HG02885 (cell line): ENCODE measurements at regions not wholly inside any gene's neighbourhood (a gene's known extent, or its start where the extent isn't known, plus 50 kb on each side); places are given as distances from the start of the nearest gene placed in this dataset.
"Not testable (repeated sequence)": the region's sequence is repeated elsewhere in the genome, so short reads cannot be mapped to it uniquely, and the experiment has no call there.

ENCODE experiments used
- ATAC-seq: cut with Tn5 transposase; IDR thresholded peaks from one replicate; pipeline ENCODE4 v1.9.1; 2021; ENCODE audit warnings: mild to moderate bottlenecking; ENCODE audit not compliant: unreplicated experiment, poor library complexity

DNA sequence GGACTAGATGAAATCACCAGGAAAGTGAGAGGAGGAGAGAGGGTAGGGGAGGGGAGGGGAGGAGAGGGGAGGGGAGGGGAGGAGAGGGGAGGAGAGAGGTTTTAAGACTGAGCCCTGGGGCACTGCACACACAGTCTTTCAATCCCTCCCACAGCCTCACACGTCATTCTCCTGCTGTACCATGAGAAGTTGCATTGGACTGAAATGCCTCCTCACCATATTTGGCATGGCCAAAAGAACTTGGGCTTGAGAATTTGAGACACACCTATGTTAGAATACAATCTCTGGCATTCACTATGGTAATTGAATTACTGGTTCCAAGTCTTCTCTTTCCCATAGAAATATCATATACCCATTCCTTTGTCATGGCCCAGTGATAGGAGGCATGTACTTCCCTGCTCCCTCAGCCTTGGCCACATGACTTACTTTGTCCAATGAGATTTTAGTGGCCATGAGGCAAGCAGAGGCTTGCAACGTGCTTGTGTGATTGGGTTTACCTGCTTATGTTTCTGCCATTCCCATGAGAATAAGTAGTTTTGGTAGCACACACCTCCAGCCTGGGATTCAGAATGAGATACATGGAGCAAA lies 133.3 kb upstream of the SMARCA2 start:
- ATAC-seq, result no peak

DNA sequence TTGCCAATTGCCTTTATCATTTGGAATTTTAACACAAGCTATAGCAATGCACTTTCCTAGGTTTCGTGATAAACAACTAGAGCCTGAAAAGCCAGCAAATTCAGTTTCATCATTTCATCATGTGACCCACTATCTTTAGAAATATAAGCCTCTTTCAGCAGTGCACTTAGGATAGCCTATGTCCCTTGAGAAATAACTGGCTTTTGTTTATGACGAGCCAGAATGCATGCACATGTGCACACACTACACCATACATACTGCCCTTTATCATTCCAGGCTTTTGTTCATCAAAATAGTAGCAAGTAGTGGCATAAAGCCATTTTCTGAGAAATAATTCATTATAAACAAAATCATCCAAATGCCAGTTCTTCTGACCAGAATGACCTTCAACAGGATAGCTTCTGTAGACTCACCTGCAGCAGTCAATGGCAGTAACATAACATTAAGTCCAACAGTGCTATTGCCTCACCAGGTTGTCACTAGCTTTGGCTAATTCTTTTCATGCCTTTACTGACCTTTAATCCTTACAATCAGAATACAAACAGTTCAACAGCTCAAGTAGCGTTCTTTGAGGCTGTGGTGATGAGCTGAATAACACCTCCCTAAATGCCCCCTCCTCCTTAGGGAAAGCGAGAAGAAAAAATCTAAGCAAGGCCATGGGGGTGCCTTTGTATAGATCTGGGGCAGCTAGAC lies 132.3 kb upstream of the SMARCA2 start:
- no peak for ATAC-seq

DNA sequence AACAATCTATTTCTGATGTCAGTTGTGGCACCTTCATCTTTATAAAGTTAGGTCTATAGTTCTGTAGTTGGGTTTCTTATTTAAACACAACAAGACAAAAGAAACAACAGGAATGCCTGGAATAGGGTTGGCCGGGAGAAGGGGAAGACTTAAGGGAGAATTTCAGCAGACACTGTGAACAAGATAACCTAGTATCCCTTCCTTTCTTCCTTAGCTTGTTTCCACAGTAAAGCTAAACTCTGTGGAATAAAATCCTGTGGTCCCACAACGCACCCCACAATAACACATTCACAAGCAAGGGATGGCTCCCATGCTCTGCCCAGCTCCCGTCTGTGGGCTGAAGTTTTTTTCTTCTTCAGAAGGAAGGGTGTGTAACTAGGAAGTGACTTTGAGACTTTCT lies 124.9 kb upstream of the SMARCA2 start:
- no peak for ATAC-seq

DNA sequence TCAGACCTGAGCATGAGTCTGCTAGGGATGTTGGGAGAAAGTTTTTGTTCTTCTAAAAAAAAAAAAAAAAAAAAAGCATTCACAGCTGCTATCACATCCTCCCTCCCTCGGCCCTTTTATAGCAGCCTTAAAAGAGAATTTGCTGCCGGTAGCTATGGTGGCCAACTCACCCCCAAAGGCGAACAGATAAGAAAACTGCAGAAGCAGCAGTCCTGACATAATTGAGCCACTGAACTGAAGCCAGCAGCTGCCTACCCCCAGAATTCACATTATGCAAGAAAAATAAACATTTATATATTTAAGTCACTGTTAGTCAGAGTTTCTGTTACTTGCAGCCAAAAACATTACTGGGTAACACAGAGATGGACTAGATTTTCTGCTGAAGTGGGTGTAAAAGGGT lies 124.3 kb upstream of the SMARCA2 start:
- ATAC-seq, result no peak

DNA sequence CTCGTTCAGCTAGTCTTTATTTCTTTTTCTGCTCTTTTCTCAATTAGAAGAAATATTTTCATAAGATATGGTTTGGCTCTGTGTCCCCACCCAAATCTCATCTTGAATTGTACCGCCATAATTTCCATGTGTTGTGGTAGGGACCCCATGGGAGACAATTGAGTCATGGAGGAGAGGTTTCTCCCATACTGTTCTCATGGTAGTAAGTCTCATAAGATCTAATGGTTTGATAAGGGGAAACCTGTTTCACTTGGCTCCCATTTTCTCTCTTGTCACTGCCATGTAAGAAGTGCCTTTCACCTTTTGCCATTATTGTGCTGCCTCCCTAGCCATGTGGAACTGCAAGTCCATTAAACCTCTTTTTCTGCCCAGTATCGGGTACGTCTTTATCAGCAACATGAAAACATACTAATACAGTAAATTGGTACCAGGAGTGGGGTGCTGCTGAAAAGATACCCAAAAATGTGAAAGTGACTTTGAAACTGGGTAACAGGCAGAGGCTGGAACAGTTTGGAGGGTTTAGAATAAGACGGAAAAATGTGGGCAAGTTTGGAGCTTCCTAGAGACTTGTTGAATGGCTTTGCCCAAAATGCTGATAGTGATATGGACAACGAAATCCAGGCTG lies 112.0 kb upstream of the SMARCA2 start:
- not testable (repeated sequence) for ATAC-seq

DNA sequence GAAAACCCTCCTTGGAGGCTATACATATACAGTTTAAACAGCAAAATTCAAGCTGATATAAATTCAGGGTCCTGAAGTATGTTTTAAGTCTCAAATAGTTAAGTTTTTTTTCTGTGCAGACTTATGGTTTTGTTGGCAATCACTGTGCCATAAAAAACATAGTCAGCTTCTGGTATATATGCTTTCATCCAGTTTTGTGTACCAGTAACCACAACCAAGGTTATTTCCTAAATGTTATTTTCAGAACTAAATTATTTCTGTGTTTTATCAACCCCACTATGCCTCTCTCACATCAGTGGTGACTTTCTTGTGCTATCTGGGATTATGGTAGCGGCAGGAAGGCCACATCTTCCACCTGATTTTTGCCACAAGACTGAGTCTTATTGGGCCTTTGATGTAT lies 107.7 kb upstream of the SMARCA2 start:
- ATAC-seq, result no peak

DNA sequence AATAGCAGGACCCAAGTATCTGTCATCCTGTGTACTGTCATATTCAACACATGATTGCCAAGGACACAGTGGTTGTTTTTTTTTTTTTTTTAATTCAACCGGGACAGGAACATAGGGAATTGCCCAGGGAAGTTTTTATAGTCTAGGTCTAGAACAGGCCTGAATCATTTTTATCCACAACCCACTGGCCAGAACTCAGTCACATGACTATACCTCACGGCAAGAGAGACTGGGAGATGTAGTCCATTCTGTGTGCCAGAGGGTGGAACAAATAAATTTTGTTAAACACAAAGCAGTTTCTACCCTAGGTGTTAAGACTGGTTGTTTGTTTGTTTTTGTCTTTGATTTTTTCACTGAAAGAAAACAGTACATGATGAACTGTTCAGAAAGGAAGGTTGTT lies 105.8 kb upstream of the SMARCA2 start:
- ATAC-seq, result no peak

DNA sequence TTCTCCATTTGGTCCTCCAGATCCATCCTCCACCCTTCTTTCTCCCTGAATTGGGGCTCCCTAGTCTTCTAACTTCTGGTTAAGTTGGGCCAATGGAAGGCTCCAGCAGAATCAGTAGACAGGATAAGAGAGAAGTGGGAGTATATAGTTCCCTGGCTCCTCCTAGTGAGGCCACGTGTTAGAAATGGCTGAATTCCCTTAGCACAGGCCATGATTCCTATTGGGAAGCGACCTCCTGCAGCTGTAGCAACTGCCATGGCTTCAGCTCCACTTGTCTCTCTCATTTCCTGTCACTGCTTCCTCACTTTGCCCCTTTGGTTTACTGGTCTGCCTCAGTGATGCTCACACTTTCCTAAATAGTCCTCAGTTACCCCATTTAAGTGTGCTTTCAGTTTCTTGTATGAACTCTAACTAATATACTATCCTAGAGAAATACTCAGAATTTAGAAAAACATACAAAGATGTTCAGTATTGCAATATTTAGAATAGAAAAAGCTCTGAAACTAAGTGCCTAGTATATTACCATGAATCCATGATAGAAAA lies 104.8 kb upstream of the SMARCA2 start:
- no peak for ATAC-seq

DNA sequence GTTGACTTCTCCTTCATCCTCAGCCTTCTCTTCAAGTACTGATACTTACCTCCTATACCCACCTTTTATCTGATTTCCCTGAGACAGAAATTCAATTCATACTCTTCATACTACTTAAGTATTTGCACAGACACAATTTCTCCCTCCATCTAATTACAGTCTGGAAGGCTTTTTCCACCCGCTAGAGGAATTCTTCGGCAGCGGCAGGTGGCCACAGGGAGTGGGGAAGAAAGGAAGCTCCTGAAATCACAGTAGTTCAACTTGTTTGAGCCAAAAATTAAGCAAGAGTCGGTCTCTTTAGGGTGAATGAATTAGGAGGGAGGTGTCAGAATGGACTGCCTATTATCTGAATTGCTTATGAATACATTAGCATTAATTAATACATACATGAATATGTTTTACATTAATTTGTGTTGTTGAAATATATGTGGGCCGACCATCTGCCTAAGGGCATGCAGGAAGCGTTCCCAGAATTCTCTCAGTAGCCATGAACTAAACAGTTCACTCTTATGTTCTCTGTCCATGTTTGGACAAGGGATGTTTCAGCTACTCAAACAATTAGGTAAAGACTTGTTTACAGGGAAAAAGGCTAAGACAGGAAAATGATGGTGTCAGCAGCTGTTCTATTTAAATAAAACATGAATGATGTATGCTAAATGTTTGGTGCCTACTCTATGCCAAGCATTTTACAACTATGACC lies 101.4 kb upstream of the SMARCA2 start:
- ATAC-seq, result no peak

DNA sequence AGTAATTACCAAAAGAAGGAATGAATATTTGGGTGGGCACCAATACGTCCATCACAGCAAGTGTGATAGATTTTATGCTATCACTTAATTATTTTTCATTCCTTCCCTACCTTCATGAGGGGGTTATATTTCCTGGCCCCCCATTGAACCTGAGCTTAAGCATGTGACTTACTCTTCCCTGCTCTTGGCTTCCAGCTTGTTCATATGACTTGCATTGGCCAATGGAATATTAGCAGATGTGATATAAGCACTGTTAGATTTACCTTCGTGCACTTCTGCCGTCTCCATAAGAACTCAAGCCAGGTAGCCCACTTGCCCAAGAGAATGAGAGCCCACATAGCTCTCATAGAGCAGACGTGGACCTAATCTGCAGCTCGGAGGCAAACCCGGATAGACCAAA lies 99.1 kb upstream of the SMARCA2 start:
- no peak for ATAC-seq

DNA sequence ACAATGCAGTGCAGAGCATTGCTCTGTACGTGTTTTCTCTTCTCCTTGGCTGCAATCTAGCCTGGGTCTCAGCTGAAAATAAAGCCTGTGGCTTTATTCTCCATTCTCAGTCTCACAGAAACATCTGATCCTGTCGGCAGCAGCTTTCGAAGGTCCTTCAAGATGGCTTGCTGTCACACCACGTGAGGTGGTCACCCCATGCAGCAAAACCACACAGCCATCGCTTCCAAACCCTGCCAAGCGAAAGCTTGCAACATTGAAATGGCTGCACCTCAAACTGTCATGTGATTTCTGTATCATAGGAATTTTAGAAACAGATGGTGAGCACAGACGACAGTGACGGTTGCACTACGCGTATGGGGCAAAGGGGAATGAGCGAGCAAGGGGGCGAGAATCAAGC lies 98.5 kb upstream of the SMARCA2 start:
- ATAC-seq, result no peak

DNA sequence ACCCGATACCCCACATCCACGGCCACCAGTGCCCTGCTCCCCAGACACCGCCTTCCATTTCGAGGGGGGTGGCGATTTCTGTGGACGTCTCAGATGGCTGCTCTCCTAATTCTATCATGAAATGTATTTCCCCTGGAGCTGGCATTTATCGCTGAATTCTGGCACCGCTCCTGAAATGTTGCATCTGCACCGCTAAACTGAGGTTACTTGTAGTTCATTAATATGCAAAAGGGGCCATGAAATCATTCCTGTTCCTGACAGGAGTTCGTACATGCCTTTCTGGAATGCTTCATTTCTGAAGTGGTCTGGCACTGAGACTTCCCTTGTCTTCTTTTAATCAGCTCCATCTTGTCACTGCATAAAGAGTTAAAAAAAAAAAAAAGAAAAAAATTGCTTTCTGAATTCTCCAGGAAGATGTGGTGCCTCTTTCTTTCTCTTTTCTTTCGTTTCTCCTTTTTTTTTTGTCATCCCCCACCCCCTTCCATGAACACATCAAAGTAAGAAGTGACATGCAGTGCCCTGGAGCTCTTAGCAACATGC lies 97.7 kb upstream of the SMARCA2 start:
- ATAC-seq, result no peak

DNA sequence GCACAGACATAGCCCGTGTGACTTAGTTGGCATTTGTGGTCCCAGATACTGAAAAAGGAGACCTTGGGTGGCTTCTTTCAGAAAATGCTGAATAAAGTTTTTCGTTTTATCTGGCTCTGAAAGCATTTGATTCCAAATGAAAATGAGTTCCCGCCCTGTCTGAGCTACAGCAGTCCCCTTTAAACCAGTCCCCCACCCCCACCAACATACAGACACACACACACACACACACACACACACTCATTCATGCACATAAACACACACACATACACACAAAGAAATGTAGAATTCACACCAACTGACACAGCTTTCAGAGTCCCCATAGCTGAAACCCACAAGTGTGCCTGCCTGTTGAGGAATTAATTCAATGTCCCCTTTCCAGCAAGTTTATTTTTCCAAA lies 97.0 kb upstream of the SMARCA2 start:
- ATAC-seq, result no peak

DNA sequence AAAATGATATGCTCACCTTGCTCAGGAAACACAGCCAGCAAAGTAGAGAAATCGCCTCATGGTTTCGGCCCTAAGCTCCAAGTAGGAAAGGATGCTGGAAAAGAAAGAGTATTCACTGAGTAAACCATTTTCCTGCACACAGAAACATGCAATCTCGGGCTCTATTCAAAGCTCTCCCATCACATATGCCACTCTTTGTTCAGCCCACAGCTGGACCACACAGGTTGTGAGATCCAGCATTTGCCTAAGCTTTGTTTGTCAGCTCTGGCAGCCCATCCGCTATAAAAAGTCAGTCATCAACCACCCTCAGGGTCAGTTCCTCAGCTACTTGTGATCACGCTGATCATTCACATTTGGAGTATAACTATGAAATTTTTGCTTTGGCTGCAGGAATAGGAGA lies 96.5 kb upstream of the SMARCA2 start:
- no peak for ATAC-seq

DNA sequence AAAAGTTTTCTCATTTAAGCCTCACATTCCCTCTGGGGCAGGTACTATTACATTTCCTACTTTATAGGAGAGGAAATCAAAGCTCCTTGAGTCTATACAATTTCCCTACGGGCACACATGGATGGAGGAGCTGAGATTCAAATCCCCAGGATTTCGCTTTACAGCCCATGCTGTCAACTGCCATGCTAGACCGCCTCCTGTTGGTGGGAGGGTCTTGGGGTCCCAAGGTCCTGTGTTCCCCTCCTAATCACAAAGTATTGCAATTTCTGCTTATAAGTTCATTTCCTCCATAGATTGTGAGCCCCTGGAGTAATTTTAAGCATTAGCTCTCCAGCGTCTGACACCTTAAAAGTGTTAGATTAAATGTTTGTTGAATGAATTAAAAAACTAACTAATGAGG lies 95.9 kb upstream of the SMARCA2 start:
- ATAC-seq, result no peak

DNA sequence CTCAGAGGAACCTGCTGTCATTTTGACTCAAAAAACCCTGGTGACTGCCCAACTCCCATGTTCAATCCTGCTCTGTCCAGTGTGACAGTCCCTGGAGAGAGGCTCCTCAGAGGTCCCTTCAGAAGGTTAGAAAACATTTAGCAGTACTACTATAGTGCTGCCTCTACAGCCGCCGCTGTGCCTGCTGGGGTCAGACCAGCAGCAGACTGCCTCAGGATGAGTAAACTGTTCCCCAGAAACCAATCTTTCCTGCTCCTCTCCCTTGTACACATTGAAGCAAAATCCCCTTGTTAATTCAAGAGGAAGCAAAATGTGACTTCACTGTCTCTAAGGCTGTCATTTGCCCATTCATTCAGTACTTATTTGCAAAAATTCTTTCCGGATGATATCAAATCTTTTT lies 94.8 kb upstream of the SMARCA2 start:
- no peak for ATAC-seq

DNA sequence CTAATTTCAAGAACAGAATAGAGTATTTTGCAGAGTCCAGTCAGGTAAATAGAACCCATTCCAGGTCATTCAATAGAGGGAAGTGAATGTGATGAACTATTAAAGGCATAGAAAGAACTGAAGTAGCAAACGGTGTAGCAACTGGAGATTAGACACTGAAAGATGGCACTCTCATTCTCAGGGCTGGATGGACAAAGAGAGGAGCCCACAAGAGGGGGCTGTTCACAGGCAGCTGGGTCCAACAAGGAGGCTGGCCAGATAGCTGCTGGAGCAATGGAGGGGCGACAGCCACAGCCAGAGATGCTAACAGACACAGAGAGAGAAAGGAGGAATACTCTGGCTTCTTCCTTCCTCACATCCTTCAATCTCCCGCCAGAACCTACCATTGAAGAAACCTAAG lies 93.1 kb upstream of the SMARCA2 start:
- no peak for ATAC-seq

DNA sequence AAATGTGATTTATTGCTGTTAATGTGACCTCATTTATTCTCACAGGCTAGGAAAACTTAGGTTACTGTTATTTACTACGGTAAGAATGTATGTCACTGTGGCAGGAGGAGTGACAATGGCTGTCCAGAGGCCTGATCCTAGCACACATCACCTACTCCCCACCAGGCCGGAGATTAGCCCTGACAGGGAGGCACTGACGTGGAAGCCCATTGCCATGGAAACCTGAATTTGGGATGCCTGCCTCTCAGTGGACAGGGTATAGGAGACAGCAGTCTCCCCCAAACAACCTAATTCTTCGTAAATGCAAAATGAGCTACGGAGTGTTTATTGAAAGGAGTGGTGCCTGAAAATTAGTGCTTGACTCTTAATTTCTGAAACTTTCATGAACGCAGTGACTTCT lies 87.6 kb upstream of the SMARCA2 start:
- no peak for ATAC-seq

DNA sequence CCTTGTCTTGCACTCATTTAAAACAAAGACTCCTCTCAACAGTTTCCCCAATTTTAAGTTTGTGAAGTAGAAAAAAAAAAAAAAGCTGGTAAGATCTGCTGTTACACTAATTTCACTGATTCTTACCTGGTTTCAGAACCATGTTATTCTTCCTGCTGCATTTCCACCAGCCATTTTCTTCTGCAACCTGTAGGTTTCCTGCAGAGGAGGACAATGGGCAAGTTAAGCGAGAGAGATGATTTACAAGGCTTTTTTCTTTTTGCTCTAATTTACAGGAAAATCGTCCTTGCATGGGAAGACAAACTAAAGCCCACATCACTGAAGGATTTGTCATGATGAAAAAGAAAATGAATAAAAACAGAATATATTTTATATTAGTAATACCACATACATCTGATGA lies 86.0 kb upstream of the SMARCA2 start:
- ATAC-seq, result no peak

DNA sequence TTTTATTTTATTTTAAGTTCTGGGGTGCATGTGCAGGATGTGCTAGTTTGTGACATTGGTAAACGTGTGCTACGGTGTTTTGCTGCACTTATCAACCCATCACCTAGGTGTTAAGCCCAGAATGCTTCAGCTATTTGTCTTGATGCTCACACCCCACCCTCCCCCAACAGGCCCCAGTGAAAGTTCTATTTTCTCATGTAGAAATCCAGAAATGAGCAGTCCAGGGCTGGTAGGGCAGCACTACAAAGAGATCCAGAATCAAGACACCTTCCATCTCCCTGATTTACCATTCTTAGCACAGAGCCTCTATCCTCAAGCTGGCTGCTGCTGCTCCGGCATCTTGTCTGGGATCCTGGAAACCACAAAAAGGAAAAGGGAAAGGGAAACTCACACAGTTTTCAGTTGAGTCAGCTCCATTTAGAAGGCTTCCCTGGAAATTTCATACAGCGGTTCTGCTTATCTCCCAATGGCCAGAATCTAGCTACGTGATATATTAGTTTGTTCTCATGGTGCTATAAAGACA lies 85.4 kb upstream of the SMARCA2 start:
- peak; percentile 70 for ATAC-seq
